DOHH2 (cell line): ENCODE measurements at regions not wholly inside any gene's neighbourhood (a gene's known extent, or its start where the extent isn't known, plus 50 kb on each side); places are given as distances from the start of the nearest gene placed in this dataset.

Source experiments
- EZH2phosphoT487 ChIP-seq: fragments of 200-600 bp; sonication (generic); IDR thresholded peaks from 2 replicates; pipeline ENCODE4 v1.6.1; 2017; ENCODE audit warnings: borderline replicate concordance, mild to moderate bottlenecking, antibody characterized with exemption, low read length, moderate library complexity, mixed read lengths
- TF ChIP-seq, protein P1 (sequence below): fragments of 200-600 bp; sonication (generic); IDR thresholded peaks from one replicate; pipeline ENCODE4 v1.5.1; 2014; ENCODE audit warnings: antibody characterized with exemption, mild to moderate bottlenecking, low read depth, low read length; ENCODE audit not compliant: poor library complexity, severe bottlenecking

GRCh38 chr1:188089015-188089414 lies 1260.3 kb downstream of the PLA2G4A start:
- TF ChIP-seq EZH2phosphoT487 = no peak
- TF ChIP-seq, protein P1, sequence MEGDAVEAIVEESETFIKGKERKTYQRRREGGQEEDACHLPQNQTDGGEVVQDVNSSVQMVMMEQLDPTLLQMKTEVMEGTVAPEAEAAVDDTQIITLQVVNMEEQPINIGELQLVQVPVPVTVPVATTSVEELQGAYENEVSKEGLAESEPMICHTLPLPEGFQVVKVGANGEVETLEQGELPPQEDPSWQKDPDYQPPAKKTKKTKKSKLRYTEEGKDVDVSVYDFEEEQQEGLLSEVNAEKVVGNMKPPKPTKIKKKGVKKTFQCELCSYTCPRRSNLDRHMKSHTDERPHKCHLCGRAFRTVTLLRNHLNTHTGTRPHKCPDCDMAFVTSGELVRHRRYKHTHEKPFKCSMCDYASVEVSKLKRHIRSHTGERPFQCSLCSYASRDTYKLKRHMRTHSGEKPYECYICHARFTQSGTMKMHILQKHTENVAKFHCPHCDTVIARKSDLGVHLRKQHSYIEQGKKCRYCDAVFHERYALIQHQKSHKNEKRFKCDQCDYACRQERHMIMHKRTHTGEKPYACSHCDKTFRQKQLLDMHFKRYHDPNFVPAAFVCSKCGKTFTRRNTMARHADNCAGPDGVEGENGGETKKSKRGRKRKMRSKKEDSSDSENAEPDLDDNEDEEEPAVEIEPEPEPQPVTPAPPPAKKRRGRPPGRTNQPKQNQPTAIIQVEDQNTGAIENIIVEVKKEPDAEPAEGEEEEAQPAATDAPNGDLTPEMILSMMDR = no peak
